ENCODE measurements at regions not wholly inside any gene's neighbourhood (a gene's known extent, or its start where the extent isn't known, plus 50 kb on each side); places are given as distances from the start of the nearest gene placed in this dataset.

DNA sequence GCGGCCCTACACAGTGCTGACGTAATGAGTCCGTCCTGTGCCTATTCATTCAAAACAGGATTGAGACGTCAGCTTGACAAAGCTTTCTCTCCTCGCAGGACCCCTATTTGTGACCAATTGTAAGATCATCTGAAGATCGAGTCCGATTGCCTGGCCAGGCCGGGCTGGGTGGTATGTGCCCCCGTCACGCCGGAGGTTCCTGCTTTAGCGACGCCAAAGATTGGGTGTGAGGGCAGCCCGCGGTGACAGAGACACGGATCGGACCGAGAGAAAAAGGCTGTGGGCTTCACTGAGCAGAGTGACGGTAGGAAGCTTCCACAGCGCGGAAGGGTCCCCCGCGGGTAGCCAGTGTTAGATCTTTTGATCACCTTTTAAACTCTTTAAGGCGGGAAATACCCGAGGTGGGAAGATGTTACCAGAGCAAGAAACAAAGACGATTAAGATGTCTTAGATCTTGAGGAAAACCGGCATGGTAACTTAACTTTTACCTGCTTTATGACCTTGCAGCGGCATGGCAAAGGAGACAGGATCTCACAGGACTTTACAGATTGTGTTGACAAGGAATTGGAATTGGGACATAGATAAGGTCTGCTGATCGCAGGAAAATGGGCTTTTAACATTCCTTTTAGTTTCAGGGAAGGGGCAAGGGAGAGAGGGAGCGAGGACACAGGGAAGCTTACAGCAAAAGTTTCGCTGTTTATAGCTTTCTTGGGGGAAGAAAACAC, 220.0 kb downstream of the METTL4 start:
- no peak for DNase-seq (ENCODE audit: low read depth in 2 of 2)

DNA sequence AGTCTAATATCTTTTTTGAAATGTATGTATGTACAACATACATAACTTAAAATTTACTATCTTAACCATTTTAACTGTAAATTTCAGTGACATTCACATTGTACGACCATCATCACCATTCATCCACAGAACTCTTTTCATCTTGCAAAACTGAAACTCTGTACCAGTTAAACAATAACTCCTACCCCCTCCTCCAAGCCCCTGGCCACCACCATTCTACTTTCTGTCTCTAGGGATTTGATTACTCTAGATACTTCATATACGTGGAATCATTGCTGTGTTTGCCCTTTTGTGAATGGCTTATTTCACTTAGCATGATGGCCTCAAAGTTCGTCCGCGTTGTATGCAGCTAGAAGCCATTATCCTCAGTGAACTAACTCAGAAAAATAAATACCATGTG, 217.0 kb downstream of the METTL4 start:
- no peak for DNase-seq (ENCODE audit: low read depth in 2 of 2)

DNA sequence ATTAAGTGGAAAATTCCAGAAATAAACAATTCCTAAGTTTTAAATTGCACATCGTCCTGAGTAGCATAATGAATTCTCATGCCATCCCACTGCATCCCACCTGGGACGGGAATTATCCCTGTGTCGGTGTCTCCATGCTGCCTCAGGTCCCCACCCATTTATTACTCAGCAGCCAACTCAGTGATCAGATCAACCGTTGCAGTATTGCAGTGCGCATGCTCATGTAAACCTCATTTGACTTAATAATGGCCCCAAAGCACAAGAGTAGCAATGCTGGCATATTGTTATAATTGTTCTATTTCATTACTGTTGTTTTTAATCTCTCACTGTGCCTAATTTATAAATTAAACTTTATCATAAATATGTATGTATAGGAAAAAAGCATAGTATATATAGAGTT, 214.4 kb downstream of the METTL4 start:
- no peak for DNase-seq (ENCODE audit: low read depth in 2 of 2)

DNA sequence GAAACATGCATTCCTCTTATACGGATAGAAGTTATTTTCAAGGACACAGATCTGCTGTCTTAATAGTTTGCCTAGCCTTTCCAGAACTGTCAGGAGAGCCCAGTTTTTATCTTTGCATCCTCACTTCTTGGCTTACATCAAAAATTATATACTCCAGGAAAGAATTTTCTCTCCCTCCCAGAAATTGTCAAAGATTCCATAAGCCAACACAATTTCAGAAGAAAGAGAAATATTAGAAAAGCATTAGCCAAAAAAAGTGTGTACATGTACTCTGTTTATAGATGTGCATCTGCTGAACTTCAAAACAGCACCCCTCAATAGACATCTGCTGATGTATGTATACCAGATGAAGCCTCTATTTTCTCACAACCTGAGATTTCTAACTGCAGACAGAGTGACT, 210.4 kb downstream of the METTL4 start:
- no peak for DNase-seq (ENCODE audit: low read depth in 2 of 2)

DNA sequence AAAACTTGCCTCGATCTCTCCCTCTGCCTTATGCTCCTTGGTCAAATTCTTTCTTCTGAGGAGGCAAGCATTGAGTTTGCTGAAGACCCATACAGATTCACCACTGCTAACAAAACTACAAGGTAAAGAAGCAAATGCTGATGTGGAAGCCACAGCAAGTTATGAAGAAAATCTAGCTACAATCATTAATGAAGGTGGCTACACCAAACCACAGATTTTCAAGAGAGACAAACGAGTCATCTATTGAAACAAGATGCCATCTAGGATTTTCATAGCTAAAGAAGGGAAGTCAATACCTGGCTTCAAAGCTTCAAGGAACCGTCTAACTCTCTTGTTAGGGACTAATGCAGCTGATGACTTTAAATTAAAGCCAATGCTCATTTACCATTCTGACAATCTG, 203.2 kb downstream of the METTL4 start:
- DNase-seq (ENCODE audit: low read depth in 2 of 2), result no peak

DNA sequence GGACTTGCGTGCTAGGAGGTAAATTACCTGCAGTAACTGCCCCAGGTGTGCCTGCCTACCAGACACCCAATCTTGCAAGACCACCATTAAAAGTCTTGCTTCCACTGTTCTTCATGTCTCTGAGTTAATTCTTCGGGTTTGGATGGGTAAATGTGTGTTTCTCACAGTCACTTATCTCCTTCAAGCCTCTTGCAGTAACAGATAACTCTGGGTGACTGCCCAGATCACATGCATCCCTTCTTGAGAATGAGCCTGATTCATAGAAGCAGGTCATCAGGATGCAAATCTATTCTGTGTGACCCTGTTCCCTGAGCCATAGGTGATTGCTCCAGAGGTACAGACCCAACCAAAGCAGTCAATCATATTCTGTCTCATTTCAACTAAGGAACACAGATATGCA, 194.6 kb downstream of the METTL4 start:
- DNase-seq (ENCODE audit: low read depth in 2 of 2), result no peak

DNA sequence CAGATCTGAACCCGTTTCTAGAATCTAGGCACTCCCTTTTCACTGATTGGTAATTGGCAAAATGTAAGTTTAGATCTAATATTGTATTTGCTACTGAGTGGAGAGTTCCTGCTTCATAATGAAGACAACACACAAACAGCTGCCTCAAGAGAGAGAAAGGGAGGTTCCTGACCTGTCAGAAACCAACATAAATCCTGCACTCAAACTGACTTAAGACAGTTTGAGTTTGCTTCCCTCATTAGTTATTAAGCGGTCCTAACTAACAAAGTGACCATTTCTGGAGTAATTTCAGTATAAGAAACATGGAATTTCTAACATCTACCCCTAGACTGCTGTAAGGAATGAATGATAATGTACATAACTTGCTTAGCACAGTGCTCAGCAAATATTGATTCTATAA, 191.2 kb downstream of the METTL4 start:
- no peak for DNase-seq (ENCODE audit: low read depth in 2 of 2)

DNA sequence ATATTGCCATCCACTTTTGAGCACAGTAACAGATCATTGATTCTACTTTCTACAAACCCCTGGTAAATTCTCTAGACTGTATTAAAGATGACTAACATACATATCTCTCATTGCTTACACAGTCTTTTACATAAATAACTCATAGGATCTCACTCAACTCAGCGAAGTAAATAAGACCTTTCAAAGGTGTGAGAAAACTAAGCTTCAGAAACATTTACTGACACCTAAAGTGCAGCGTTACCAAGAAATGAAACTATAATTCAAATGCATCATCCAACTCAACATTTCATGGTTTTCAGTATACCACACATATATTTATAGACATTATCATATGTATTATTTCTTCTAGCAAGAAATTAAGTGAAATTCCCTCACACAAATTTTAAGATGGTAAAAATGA, 189.8 kb downstream of the METTL4 start:
- DNase-seq (ENCODE audit: low read depth in 2 of 2), result no peak

DNA sequence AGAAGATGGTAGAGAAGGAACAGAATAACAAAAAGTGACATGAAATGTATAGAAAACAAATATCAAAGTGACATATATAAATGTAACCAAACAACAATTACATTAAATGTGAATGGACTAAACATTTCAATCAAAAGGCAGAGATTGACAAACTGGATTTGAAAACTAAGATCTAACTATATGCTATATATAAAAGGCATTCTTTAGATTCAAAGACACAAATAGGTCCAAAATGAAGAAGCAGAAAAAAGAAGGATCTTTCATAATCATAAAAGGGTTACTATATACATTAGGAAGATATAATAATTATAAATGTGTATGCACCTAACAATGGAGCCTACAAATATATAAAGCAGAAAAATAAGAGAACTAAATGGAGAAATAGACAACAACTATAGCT, 183.7 kb downstream of the METTL4 start:
- no peak for DNase-seq (ENCODE audit: low read depth in 2 of 2)

DNA sequence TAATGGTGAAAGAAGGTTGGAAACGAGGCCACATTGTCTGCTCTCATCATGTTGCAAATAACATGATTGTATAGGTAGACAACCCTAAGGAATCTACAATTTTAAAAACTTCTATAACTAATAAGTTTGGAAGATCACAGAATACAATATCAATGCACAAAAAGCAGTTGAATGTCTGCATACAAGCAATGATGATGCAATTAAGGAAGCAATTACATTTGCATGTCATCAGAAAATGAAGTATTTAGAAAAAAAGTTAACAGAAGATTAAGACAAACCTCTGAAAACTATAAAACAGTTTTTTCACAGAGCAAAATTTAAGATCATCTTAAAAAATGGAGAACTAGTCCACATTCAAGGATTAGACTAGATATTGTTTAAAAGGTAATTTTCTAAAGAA, 181.1 kb downstream of the METTL4 start:
- DNase-seq (ENCODE audit: low read depth in 2 of 2), result no peak

DNA sequence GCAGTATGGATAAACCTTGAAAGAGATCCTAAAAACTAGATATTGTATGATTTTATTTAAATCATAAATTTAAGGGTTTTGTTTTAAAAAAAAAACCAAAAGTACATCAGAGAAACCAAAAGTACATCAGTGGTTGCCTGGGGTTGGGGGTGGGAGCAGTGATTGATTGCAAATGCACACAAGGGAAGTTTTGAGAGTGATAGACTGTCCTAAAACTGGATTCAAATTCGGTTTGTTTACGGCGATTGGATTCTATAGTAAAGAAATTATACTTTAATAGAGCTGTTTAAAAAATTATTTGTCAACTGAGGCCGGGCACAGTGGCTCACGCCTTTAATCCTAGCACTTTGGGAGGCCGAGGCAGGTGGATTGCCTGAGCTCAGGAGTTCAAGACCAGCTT, 179.8 kb downstream of the METTL4 start:
- no peak for DNase-seq (ENCODE audit: low read depth in 2 of 2)

DNA sequence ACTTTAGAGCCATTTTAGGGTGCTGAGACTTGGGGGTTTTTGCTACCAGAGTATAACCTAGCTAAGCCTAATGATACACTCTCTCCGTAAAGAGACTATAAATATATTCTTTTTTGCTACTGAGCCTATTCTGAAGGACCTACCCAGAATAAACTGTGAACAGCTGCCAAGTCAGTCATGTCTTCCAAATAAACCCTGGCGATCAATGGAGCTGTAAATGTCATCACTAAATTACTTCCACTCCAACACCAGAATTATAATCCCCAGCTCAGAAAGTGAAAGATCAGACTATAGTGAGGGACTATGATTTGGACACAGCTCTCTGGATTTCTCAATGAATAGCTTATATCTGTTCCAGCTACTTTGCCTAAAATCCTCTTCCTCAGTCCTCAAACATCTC, 178.9 kb downstream of the METTL4 start:
- DNase-seq (ENCODE audit: low read depth in 2 of 2), result no peak

DNA sequence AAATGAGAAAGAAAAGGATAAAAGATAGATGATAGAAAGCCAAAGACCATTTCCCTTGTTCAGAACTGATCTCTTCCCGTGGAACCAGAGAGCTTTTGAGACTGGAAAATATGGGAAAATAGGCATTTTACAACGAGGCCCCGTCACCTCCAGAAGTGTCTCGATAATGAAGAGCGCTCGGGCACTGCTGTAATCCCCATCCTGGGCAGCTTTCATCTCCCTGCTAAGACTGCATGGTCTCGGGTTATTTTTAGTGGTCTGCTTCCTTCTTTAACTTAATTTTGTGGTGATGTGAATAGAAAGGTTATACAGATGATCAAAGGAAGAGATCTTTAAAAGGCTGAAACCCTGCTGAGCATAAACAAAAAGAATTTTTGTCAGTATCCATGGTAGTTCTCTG, 176.6 kb downstream of the METTL4 start:
- DNase-seq (ENCODE audit: low read depth in 2 of 2), result no peak

DNA sequence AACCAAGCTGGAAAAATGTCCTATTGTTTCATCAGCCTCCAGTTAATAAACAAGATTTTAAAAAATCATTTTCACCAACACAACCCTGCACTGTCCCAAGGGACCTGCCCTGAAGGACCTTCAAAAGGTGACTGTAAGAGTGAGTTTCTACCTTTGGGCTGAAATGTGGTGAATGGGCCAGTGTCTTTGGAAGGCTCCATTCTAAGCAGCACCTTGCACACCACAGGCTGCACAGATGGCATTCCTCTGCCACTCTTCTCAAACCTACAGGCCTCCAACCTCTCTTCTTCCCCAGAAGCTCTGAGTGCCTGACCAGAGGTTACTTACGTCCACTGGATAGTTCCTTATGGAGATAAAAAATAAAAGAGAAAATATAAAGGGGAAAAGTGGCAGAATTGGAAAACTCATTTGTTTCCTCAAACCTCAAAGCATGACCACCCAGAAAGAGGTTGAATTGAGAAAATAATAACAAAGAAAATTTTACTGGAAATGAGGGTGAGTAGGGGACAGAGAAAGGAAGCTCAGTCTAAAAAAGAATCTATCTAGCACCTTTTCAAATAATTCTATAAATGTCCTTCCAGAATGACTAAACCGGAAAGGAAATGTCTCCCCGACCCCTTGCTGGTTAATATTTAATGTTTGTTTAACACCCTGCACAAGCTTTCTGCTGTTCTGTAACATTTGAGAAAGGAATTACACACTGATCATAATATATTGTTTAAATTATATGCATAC, 175.7 kb downstream of the METTL4 start:
- DNase-seq (ENCODE audit: low read depth in 2 of 2), result no peak

DNA sequence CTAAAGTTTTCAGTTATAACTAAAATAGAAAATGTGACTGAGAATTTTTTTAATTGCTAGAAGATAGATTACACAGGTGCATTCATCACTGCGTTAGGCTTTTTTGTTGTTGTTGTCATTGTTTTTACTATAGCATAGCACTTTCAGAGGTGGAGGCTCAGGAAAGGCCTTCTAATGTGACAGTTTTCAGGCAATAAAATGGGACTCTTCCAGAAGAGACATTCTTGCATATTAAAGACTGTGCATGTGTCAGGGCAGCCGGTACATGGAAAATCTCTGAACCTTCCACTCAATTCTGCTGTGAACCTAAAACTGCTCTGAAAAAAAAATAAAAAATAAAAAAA, 175.2 kb downstream of the METTL4 start:
- no peak for DNase-seq (ENCODE audit: low read depth in 2 of 2)

DNA sequence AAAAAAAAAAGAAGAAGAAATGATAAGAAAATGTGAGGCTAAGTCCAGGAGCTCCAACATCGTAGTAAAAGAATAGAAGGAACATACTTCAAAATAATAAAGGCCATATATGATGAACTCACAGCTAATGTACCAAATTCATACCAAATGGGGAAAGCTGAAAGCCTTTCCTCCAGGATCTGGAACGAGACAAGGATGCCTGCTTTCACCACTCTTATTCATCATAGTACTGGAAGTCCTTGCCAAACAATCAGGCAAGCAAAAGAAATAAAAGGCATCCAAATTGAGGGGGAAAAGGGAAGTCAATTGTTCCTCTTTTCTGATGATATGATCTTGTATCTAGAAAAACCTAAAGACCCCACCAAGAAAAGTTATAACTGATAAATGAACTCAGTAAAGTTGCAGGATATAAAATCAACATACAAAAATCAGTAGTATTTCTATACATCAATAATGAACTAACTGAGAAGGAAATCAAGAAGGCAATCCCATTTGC, 170.6 kb downstream of the METTL4 start:
- no peak for DNase-seq (ENCODE audit: low read depth in 2 of 2)

DNA sequence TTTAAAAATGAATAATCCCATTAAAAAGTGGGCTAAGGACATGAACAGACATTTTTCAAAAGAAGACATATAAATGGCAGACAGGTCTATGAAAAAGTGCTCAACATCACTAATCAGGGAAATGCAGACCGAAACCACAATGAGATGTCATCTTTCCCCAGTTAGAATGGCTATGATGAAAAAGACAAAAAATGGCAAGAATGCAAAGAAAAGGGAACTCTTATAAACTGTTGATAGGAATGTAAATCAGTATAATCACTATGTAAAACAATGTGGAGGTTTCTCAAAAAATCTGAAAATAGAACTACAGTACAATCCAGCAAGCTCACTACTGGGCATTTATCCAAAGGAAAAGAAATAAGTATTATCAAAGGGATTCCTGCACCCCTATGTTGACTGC, 169.2 kb downstream of the METTL4 start:
- DNase-seq (ENCODE audit: low read depth in 2 of 2), result no peak

DNA sequence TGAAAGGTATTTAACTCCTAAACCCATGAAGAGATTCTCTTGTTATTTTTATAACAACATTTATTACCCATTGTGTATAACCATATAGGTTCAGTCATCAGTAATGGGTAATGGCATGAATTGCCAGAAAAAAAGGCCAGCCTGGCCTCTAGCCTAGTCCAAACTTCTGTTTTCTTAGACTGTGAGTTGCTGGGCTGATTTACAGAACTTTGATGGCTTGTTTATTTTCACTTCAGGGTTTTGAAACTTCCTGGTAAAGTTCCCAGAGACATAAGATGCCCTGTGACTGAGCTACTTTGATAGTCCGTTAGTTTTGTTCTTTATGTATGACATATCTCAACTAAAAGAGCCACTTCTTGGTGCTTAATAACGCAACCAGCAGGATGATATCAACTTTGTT, 164.8 kb downstream of the METTL4 start:
- DNase-seq (ENCODE audit: low read depth in 2 of 2), result no peak

DNA sequence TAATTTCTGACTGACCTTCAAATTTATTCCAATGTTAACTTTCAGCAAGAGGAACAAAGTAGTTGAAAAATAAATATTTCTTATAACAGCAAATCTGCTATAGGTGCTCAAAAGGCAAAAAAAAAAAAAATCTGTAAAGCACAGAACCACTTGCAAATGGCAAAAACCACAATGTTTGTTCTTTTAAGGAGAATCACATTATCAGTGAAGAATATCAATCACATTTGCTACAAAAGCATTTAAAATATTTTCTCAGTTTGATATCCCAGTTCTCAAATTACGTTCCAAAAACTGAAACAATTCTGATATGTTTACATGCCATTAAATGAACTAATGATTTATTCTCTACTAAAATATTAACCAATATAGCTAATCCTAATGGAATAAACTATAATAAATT, 163.3 kb downstream of the METTL4 start:
- DNase-seq (ENCODE audit: low read depth in 2 of 2), result no peak

DNA sequence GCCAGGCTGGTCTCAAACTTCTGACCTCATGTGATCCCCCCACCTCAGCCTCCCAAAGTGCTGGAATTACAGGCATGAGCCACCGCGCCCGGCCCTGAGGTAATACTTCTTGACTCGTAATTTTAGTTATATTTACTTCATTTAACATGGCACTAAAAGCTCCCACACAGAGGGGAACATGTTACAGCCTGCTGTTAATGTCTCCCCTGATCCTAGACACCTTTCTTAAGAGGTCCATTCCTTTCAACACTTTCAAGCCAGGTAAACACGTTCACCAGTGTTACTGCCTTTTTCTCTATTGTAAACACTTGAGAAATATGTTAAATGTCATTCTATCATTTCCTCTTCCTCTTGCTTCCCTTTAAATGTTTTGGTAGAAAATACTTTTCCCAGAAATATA, 161.4 kb downstream of the METTL4 start:
- DNase-seq (ENCODE audit: low read depth in 2 of 2), result no peak

DNA sequence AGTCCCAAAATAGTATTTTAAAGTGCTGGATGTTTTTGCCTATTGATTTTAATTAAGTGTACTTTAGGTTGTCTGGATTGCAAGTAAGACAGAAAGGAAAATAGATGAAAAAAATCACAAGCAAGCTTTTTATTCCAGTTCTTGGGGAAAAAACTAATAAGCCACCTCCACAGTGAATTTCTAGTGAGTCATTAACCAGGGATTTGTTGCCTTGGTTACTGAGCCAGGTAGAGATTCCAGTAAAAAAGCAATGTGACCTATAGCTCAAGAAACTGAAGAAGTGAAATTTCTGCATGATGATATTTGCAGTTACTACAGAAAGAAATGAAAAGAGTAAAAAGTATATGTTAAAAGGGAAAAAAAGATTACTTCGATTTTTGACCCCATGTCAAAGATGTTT, 160.6 kb downstream of the METTL4 start:
- DNase-seq (ENCODE audit: low read depth in 2 of 2), result no peak

DNA sequence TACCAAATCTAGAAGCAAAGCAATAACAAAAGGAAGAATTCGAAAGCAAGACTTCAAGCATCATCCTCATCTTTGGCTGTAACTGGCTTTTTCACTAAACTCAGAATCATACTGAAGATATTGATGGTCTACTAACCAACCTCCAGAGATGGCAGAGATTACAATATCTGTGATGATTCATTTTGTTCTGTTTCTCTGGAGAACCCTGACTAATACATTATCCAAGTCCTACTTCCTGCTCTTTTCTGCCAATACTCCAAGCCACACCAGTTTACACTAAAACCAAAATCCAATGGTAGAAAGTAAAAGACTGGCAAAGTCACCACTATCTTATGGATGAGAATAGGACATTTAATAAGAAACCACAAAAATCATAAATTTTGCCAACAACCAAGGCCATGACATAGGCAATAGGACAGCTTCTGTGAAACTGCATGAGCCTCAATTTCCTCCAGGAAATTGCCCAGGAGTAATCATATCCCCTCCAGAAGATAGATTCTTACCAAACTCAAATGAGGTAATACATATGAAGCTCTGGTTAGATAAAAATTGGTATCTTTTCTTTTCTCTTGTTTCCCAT, 159.8 kb downstream of the METTL4 start:
- DNase-seq (ENCODE audit: low read depth in 2 of 2), result no peak

DNA sequence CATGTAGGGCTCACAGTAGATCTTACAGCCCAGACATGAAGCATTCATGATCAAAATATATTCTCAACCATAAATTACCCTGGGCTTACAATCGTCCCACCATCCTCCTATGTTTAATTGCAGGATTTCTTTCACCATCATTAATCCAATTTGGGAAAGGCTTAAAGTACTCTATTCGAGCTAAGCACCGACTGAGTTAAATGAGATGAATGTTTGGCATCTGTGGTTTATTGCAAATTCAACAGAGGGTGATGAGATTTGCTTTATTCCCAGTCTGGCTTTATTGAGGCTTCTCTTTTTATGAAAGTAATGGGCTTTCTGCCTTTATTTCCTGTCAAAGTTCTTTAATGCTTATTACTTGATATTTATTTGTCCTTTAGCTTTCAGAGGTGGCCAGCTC, 159.0 kb downstream of the METTL4 start:
- DNase-seq (ENCODE audit: low read depth in 2 of 2), result no peak

All from stimulated activated CD8-positive, alpha-beta memory T cell treated with anti-CD3 and anti-CD28 coated beads, Interleukin-7, amount 100 ng/mL, for 1 hour (primary cell).